OCI-LY1 (cell line): ENCODE measurements at regions not wholly inside any gene's neighbourhood (a gene's known extent, or its start where the extent isn't known, plus 50 kb on each side); places are given as distances from the start of the nearest gene placed in this dataset.

Experiments used
- H2AFZ ChIP-seq: fragments of 200-600 bp; sonication (generic), shearing (Covaris generic); 2 replicates; pipeline ENCODE4 v1.6.0; 2014; ENCODE audit warnings: antibody characterized with exemption, mild to moderate bottlenecking, low read length
- H3F3A ChIP-seq: fragments of 200-600 bp; sonication (generic), shearing (Covaris generic); 2 replicates; pipeline ENCODE4 v1.6.0; 2014; ENCODE audit warnings: mild to moderate bottlenecking, antibody characterized with exemption, low read length, moderate library complexity; ENCODE audit not compliant: insufficient read depth
- H3K27ac ChIP-seq: fragments of 200-600 bp; sonication (generic); 2 replicates; pipeline ENCODE4 v1.5.1; 2014; ENCODE audit warnings: low read length, mixed run types, mild to moderate bottlenecking, low read depth; ENCODE audit not compliant: poor library complexity, severe bottlenecking
- H3K27me3 ChIP-seq: fragments of 200-600 bp; sonication (generic); 2 replicates; pipeline ENCODE4 v1.6.0; 2014; ENCODE audit warnings: antibody characterized with exemption, mild to moderate bottlenecking, low read length, moderate library complexity; ENCODE audit not compliant: insufficient read depth
- H3K36me3 ChIP-seq: fragments of 200-600 bp; sonication (generic); 2 replicates; pipeline ENCODE4 v1.6.1; 2014; ENCODE audit warnings: mild to moderate bottlenecking, antibody characterized with exemption, low read length, moderate library complexity, mixed read lengths; ENCODE audit not compliant: insufficient read depth
- H3K4me1 ChIP-seq: fragments of 200-600 bp; sonication (generic); 2 replicates; pipeline ENCODE4 v1.5.1; 2014; ENCODE audit warnings: mild to moderate bottlenecking, low read length, moderate library complexity; ENCODE audit not compliant: insufficient read depth, severe bottlenecking
- H3K4me2 ChIP-seq: fragments of 200-600 bp; sonication (generic), shearing (Covaris generic); 2 replicates; pipeline ENCODE4 v1.6.1; 2014; ENCODE audit warnings: low read length
- H3K4me3 ChIP-seq: fragments of 200-600 bp; sonication (generic); 2 replicates; pipeline ENCODE4 v1.5.1; 2014; ENCODE audit warnings: low read length, low read depth, mild to moderate bottlenecking, mixed read lengths; ENCODE audit not compliant: poor library complexity, severe bottlenecking
- H3K79me2 ChIP-seq: fragments of 200-600 bp; shearing (Covaris generic); 2 replicates; pipeline ENCODE4 v1.6.1; 2016; ENCODE audit warnings: mixed run types, low read length, mixed read lengths; ENCODE audit not compliant: insufficient read depth
- H3K9ac ChIP-seq: fragments of 200-600 bp; sonication (generic), shearing (Covaris generic); 2 replicates; pipeline ENCODE4 v1.6.1; 2014; ENCODE audit warnings: mild to moderate bottlenecking, low read length, mixed read lengths
- H3K9me2 ChIP-seq: fragments of 200-600 bp; sonication (generic), shearing (Covaris generic); 2 replicates; pipeline ENCODE4 v1.6.1; 2014; ENCODE audit warnings: low read depth, mild to moderate bottlenecking, low read length, mixed read lengths
- H3K9me3 ChIP-seq: fragments of 200-600 bp; shearing (Covaris generic); 2 replicates; pipeline ENCODE4 v1.6.1; 2014; ENCODE audit warnings: low read length, mixed read lengths
- H4K20me1 ChIP-seq: fragments of 200-600 bp; sonication (generic), shearing (Covaris generic); 2 replicates; pipeline ENCODE4 v1.6.0; 2016; ENCODE audit warnings: mild to moderate bottlenecking, low read length; ENCODE audit not compliant: insufficient read depth
- EZH2 ChIP-seq: fragments of 200-600 bp; sonication (generic), shearing (Covaris generic); IDR thresholded peaks from 2 replicates; pipeline ENCODE4 v1.8.0; 2017; ENCODE audit warnings: borderline replicate concordance, mixed run types, mild to moderate bottlenecking, antibody characterized with exemption, low read length, moderate library complexity, mixed read lengths
- TF ChIP-seq, protein P1 (sequence below): fragments of 200-600 bp; sonication (generic), shearing (Covaris generic); IDR thresholded peaks from 2 replicates; pipeline ENCODE4 v1.5.1; 2017; ENCODE audit warnings: mild to moderate bottlenecking, antibody characterized with exemption, low read length, moderate library complexity, mixed read lengths

DNA sequence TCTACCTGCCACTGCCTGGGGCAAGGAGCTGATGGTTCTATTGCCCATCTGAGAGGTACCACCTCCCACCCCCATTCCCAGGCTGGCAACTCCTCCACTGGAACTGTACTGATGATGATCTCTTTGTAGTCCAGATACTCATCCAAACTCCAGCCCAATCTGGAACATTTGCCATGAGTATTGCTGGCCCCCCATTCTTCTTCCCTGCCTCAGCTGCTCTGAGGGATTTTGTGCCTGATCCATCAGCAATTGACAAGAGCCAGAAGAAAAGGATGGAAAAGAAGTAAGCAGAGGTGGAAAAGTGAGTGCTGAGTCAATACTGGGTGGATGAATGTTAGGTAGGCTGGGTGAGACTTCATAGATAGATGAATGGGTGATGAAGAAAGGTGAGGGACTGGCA is 101.2 kb downstream of the NMUR2 start:
- Histone ChIP-seq H3K9ac (no peak overlapping the region), H3K36me3 (no peaks in the 10 kb centered on the region), H3K4me3 (no peak overlapping the region), H4K20me1 (no peaks in the 10 kb centered on the region), H2AFZ (no peak overlapping the region), H3K9me2 (no peaks in the 10 kb centered on the region), H3F3A (no peaks in the 10 kb centered on the region), H3K27me3 (no peaks in the 10 kb centered on the region), H3K4me1 (no peaks in the 10 kb centered on the region), H3K79me2 (no peaks in the 10 kb centered on the region), H3K27ac (no peak overlapping the region), H3K4me2 (no peak overlapping the region), H3K9me3 (no peaks in the 10 kb centered on the region)
- TF ChIP-seq, protein P1, sequence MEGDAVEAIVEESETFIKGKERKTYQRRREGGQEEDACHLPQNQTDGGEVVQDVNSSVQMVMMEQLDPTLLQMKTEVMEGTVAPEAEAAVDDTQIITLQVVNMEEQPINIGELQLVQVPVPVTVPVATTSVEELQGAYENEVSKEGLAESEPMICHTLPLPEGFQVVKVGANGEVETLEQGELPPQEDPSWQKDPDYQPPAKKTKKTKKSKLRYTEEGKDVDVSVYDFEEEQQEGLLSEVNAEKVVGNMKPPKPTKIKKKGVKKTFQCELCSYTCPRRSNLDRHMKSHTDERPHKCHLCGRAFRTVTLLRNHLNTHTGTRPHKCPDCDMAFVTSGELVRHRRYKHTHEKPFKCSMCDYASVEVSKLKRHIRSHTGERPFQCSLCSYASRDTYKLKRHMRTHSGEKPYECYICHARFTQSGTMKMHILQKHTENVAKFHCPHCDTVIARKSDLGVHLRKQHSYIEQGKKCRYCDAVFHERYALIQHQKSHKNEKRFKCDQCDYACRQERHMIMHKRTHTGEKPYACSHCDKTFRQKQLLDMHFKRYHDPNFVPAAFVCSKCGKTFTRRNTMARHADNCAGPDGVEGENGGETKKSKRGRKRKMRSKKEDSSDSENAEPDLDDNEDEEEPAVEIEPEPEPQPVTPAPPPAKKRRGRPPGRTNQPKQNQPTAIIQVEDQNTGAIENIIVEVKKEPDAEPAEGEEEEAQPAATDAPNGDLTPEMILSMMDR, result no peak
- no peak for TF ChIP-seq EZH2

DNA sequence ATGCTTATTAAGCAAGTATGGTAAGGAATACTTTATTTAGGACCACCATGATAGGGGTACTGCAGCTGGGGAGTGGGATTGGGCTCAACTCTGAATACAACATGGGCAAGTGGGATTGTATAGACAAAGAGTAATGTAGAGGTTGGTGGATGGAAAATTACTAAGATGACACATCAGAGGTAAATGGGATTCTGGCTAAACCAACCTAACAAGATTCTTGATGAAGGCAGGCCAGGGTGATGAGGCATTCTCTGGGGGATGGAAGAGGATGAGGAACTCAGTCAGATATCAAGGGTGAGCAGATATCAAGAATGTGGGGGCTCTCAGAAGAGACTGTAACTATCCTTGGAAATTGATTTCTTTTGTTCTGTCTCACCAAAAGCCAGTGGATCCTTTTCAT is 107.2 kb downstream of the NMUR2 start:
- H3K36me3 ChIP-seq, result no peaks in the 10 kb centered on the region
- no peaks in the 10 kb centered on the region for H4K20me1 ChIP-seq
- H3K9me3 ChIP-seq, result no peaks in the 10 kb centered on the region
- no peaks in the 10 kb centered on the region for H3K79me2 ChIP-seq
- H3F3A ChIP-seq, result no peaks in the 10 kb centered on the region
- no peaks in the 10 kb centered on the region for H3K27me3 ChIP-seq
- H3K9me2 ChIP-seq, result no peaks in the 10 kb centered on the region
- H3K4me3 ChIP-seq, result no peak overlapping the region
- no peak overlapping the region for H3K4me2 ChIP-seq
- no peak overlapping the region for H2AFZ ChIP-seq
- no peaks in the 10 kb centered on the region for H3K4me1 ChIP-seq
- no peak overlapping the region for H3K27ac ChIP-seq
- no peak overlapping the region for H3K9ac ChIP-seq
- TF ChIP-seq, protein P1, result no peak
- TF ChIP-seq EZH2, result no peak

DNA sequence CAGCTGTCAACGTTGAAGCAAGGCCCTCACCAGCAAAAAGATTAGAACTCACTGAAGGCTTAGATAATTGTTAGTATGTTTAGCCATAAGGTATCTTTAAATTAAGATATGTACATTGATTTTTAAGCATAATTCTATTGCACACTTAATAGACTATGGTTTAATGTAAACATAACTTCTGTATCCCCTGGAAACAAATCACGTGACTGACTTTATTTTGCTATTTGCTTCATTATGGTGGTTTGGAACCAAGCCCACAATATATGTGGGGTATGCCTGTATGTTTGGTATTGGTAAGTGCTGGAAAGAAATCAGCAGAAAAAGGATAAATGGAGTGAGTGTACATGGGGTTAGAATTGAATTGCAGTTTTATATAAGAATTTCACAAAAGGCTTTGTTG is 111.9 kb downstream of the NMUR2 start:
- Histone ChIP-seq H2AFZ (no peak overlapping the region), H3K4me3 (no peak overlapping the region), H3K4me2 (no peak overlapping the region), H3K9me2 (no peaks in the 10 kb centered on the region), H3K79me2 (no peaks in the 10 kb centered on the region), H3K27me3 (no peaks in the 10 kb centered on the region), H4K20me1 (no peaks in the 10 kb centered on the region), H3F3A (no peaks in the 10 kb centered on the region), H3K27ac (no peak overlapping the region), H3K4me1 (no peaks in the 10 kb centered on the region), H3K36me3 (no peaks in the 10 kb centered on the region), H3K9ac (no peak overlapping the region), H3K9me3 (no peaks in the 10 kb centered on the region)
- TF ChIP-seq EZH2, result no peak
- TF ChIP-seq, protein P1, result no peak
